HUDEP-2 (cell line): ENCODE measurements at regions not wholly inside any gene's neighbourhood (a gene's known extent, or its start where the extent isn't known, plus 50 kb on each side); places are given as distances from the start of the nearest gene placed in this dataset.

Experiments
- DNase-seq, 76 experiments: peaks; one replicate each; lab custom pipeline; 2025; ENCODE audit not compliant: unreplicated experiment in 76 of 76; lab: John Stamatoyannopoulos, UW

- no peak for DNase-seq
Observed at GRCh38 chr13:107529035-107529434, 686.3 kb downstream of the LIG4 start.

GRCh38 chr13:107518780-107519179 lies 696.6 kb downstream of the LIG4 start:
- DNase-seq: no peak

- no peak for DNase-seq
Observed at GRCh38 chr13:107518292-107518691, 697.0 kb downstream of the LIG4 start.

DNA sequence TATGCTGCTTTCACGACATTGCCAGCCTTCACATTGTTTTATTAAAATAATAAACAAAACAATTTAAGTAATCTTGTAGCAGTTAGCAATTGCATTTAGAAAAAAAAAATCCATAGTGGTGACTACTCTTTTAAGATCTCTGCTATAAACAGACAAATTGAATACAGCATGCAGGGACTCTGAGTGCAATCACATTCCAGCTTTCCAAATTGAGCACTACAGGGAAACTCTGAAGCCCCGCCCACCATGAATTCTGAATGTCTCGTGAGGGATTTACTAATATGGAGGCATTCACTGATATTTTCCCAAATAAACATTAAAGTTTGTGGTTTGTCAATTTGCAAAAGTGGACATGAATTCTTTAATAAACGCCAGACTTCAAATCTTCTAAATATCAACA lies 698.8 kb downstream of the LIG4 start:
- DNase-seq: no peak

- no peak for DNase-seq
Observed at GRCh38 chr13:107512551-107512950, 702.8 kb downstream of the LIG4 start.

- no peak for DNase-seq
Observed at GRCh38 chr13:107497661-107498060, 717.7 kb downstream of the LIG4 start.

GRCh38 chr13:107493266-107493665 lies 722.1 kb downstream of the LIG4 start:
- DNase-seq: no peak

- no peak for DNase-seq
Observed at GRCh38 chr13:107482688-107483087, 732.6 kb downstream of the LIG4 start.

- no peak for DNase-seq
Observed at GRCh38 chr13:107480130-107480529, 735.2 kb downstream of the LIG4 start.

GRCh38 chr13:107477772-107478379 lies 737.5 kb downstream of the LIG4 start:
- DNase-seq: no peak

- no peak for DNase-seq
Observed at GRCh38 chr13:107475753-107476453, 739.4 kb downstream of the LIG4 start.

DNA sequence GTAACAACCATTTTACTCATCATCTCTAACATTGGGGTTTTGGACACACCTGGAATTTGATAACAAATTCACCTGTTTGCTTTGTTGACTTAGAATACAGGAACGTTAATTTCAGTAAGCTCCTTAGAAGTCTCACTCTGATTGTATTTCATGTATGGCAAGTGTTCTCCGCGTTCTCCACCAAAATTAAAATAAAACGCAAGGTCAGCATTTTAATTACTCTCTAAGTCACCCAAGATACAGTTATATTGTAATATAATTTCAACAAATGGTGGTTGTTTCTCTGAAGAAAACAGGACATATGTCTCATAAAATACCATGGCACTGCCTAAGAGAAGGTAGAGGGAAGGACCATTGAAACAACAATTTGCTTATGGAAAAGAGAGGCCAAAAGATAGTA lies 742.1 kb downstream of the LIG4 start:
- no peak for DNase-seq

DNA sequence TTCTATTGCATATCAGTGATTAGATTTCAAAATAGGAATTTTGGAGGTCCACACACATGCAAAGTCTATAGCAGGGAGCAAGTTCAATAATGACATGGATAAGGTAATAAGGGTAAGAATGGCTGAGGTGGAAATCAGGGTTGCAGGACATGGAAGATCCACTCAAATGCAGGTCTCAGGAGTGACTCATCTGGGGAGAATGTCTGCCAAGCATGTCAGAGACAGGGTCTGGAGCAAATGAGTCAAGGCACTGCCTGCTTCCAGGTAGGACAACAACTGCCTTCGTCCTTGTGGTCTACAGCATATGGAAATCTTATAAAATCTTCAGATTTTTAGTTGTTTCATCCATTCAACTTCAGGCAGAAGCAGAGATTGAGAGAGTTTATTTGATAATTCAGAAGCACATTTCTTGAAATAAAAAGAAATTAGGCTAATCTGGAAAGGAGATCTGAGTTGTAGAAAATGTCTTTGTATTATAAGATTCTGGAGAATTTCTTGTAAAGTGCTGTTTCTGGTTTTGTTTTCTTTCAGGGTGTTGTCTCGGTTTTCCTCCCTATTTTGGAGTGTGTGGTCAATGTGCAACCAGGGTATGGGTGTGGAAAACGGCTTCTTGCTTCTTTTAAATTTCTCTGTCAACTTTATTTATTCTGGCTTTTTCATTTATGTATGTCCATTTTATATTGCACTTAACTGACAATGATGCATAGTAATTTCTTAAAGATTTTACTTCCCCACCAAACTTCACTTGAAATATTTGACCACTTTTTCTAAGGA lies 748.8 kb downstream of the LIG4 start:
- no peak for DNase-seq

- no peak for DNase-seq
Observed at GRCh38 chr13:107462501-107462900, 752.8 kb downstream of the LIG4 start.

DNA sequence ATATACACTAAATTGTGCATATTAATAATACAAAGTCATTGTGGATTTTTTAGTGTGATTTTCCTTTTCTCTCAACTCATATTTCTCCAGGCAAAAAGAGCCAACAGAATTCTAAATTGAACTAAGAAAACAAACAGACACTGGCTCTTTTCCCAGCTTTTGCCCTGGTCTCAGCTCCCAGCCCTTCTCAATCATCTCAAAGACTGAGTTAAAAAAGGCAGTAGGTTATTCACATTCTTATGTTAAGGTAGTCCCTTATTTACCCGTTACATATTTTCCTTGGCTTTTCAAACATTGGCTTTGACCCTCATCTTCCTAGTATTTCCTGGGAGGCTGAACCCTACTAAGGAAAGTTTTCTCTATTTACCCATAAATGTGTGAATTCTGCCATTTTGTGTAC lies 753.6 kb downstream of the LIG4 start:
- no peak for DNase-seq

- no peak for DNase-seq
Observed at GRCh38 chr13:107459430-107459829, 755.9 kb downstream of the LIG4 start.

DNA sequence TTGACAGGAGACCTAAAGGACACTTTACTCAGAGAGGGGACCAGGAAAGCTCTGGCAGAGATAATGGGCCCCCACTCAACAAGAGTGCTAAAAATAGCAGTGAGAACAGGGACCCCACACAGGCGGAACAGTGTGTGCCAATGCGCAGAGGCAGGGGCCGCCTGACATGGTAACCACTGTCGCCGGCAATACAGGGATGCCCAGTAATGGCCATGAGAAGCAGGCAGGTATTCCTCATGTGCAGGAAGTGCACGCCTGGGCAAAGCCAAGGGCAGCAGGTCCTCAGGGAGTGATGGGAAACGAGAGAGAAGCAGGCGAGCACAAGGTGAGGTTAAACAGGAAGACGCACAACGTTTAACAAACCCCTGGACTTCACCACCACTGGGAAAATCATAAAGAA lies 757.1 kb downstream of the LIG4 start:
- DNase-seq: no peak

DNA sequence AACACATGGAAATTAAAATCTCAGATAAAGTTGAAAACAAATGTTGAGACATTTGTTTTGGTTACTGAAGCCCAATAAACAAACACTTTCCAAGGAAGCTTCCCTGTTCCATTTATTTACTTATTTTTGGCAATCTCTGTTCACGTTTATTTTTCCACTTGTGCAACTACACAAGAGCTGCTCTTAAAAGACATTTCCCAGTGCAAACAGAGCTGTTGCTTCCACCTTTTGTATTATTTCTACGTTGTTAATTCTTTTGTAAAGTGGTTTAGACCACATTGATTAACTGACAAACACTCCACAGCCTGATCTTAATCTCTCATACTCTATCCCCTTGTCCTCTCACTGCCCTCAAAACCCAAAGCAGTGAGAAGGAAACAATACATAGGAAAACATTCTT lies 757.6 kb downstream of the LIG4 start:
- no peak for DNase-seq

GRCh38 chr13:107456431-107456830 lies 758.9 kb downstream of the LIG4 start:
- DNase-seq: no peak

DNA sequence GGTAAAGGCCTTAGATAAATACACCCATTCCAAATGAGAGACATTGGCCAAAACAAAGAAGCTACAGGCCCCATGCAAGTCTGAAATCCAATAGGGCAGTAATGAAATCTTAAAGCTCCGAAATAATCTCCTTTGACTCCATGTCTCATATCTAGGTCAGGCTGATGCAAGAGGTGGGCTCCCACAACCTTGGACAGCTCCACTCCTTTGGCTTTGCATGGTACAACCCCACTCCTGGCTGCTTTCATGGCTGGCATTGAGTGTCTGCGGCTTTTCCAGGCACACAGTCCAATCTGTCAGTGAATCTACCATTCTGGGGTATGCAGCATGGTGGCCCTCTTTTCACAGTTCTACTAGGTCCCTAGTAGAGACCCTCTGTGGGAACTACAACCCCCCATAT lies 762.5 kb downstream of the LIG4 start:
- no peak for DNase-seq

GRCh38 chr13:107450931-107451330 lies 764.4 kb downstream of the LIG4 start:
- no peak for DNase-seq

- no peak for DNase-seq
Observed at GRCh38 chr13:107450431-107450830, 764.9 kb downstream of the LIG4 start.
